NCI-H510A treated with DMSO at 0.1 percent for 48 hours (cell line): ENCODE measurements at regions not wholly inside any gene's neighbourhood (a gene's known extent, or its start where the extent isn't known, plus 50 kb on each side); places are given as distances from the start of the nearest gene placed in this dataset.

ENCODE experiments used
- DNase-seq: peaks from one replicate; lab custom pipeline; 2025; lab: John Stamatoyannopoulos, UW

DNA sequence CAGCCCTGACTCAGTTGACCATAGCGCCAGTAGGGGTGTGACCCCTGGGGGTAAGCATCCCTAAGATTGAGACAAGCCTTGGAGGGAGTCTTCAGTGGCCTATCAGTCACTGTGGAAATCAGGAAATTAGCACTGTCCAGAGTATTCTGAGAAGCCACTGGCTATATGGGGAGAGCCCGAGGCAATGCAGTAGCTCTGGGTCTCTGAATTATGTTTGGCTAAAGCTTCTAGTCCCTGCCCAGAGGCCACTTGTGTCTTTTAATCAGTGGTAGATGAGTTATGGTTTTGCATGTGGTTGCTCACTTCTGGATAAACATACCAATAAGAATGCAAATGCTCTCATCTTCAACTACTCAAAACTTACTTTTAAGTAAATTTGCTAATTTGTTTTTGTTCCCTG, 100.6 kb upstream of the TOX3 start:
- DNase-seq, result no peak

DNA sequence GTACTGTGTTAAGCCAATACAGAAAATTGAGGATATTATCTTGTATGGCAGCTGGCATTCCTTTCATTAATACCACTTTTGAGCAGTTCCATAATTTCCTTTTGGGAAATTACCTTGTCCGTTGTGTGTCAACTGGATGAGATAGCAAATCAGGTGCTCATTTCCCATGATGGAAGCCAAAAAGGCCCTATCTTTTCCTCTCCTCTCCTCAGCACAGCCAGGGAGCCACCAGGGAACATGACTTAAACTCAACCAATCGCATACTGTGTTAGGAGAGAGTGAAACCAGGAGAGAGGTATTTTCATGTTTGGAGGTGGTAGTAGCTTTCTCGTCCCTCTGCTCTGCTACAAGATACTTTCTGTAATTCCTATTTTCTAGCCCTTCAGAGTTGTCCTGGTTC, 96.1 kb upstream of the TOX3 start:
- no peak for DNase-seq

DNA sequence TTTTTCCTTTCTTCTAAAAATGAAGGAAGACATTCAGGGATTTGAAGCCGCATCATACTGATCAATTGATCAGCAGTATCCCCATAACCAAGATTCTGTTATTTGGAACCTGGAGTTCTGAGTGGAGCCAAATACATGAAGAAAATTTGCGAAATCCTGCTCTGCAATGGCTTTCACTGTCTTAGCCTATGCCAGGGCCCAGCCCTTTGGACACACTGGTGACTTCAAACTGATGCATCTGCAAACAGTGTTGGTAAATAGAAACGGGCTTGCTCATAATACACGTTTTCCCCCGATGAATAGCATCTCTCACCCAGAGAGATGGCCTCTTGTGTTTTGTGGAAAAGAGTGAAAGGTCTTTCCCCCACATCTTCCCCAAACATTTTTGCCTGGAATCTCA, 87.6 kb upstream of the TOX3 start:
- no peak for DNase-seq

DNA sequence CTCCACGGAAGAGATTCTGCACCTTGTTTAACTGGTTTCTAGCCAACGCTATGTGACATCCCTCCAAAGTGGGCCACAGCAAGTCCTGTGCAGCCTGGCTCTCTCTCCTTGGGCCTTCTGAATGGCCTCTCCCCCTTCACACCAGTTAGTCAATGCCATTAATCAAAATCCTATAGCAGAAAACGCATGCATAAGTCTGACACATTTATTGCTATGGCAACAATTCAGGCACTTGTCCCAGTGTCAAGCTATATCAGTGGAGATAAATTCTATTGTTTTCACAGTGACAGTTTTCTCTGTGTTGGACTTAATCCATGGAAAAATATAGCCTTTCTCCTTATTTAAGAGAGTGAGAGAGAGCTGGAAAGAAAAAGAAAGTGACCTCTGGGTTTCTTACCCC, 87.2 kb upstream of the TOX3 start:
- peak; percentile 54 for DNase-seq

DNA sequence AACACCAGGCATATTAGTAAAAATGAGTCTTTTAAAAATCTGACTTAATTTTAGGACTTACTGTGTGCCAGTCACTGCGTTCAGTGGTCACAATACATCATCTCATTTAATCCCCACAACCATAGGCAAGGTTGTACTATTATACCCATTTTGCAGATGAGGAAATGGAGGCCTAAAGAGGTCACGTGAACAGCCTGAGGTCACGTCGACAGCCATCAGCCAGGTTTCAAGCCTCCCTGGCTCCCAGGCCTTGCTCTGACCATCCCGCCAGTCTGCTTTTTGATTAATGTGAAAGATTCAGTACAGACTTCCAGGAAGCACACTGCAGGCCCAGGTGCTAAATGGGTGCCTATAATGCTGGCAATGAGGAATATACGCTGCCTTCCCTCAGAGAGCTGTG, 86.3 kb upstream of the TOX3 start:
- no peak for DNase-seq

DNA sequence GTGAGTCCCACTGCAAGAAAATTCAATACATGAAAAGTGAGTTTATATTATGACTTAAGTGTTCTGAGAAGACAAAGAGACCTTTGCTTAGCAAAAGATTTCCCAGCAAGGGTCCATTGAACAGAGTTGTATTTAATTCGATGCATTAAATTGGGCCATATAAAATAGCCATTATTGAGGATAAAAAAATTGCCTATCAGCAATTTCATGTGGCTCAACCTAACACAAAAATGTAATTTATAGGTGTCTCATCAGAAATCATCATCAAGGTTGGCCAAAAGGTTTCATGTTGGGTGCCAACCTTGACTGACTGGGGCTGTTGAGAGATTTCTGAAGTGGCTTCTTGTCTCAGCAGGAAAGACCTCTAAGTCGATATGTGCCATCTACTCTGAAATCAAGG, 84.8 kb upstream of the TOX3 start:
- no peak for DNase-seq

DNA sequence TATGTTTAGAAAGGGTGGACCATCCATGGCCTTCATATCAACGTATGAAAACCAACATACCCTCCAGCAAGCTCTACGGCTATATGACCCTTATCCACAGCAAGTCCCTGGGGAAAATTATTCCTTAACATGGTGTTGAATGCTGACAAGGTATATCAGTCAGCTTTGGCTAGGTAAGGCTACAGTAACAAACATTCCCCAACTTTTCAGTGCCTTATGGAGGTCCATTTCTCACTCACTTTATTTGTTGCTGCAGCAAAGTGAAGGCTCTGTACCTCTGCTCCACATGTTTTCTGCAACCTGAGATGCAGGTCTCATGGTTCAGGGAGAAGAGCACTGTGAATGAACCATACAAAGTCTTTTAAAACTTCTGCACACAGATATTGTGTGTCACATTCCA, 83.8 kb upstream of the TOX3 start:
- DNase-seq, result no peak

DNA sequence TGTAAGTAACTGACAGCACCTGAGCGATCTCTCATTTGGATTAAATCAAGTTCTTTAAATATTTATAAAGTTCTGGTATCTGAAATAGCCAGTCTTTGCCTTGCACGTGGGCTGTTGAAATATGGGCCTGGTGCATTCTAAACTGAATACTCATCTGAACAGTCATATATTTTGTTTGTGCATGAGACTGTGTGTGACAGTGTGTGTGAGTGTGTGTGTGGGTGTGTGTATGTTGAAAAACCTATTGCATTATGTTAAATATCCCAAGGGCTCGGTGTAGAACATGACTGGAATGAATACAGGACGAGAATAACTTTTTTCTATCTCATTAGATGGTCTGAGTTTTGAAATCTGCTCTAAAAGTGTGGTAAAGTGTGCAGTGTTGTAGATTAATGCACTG, 82.4 kb upstream of the TOX3 start:
- no peak for DNase-seq

DNA sequence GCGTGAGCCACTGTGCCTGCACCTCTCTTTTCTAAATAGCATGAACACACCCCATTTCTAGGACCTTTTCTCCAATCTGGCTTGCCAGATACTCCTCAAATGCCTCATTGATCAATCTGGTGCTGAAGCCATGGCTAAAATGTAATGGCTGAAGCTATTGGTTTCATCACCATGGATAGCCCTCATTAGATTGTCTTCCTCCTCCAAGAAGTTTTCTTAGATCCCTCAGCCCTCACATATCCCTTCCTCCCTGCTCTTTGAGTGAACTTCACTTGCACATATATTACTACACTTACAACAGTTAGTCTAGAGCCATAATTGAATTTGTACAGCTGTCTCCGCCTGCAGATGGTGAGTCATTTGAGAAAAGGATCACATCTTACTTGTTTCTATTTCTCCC, 77.9 kb upstream of the TOX3 start:
- no peak for DNase-seq

DNA sequence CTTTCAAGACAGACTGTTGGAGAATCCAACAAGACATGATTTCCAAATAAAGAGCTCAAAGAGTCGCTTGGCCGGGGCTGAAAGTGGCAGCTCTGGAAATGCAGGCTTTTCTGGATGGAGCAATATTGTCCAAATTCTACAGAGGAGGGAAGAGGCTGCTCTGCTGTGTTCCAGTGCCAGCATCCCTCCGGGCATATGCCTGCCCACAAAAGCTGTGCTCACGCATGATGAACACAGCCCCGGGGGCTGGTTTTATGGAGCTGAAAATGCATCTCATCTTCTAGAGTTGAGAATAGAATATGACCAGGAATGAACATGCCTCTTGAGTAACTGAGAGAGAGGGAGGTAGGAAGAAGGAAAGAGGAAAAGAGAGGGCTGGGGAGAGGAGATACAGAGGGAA, 74.7 kb upstream of the TOX3 start:
- no peak for DNase-seq

DNA sequence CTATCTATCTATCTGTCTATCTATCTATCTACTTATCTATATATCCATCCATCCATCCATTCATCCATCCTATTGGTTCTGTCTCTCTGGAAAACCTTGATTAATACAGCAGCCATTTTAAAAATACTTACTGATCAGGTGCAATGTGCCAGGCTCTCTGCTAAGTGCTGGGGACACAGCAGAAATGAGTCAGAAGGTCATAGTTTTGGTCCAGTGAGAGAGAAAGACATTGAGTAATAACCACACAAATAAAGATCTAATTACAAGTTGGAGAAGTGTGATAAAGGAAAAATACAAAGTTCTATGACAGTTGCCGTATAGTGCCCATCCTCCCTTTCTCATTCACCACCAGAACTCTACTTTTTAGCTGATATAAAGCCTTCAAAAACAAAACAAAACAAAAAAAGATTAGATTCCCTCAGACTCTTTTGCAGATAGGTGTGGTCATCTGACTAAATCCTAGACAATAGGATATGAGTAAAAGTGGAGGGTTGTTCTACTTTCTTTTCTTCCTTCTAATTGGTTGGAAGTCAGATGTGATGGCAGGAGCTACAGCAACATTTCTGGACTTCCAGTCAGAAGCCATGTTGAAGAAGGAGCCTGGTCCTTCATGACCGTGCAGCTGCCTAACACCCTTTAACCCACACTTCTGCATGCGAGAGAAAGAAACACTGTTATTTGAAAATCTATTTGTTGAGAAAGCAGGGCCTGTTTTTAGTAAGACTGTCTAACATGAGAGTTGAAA, 72.0 kb upstream of the TOX3 start:
- DNase-seq, result no peak

DNA sequence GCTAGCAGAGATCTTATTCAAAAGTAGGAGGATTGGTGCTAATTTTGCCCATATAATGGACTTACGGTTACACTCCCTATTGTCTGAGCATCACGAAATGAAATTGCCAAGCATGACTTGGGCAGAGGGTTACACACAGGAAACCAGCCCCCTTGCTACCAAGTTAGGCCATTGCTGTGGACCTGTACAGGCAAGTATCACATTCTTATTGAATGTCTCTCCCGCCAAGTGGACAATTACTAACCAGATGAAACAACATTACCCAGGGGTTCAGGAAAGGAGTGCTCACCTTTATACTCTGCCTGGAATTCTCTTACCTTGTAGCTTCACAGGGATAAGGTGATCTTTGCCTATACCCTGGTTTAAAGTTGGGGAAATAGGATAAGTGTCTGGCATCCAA, 70.6 kb upstream of the TOX3 start:
- no peak for DNase-seq

DNA sequence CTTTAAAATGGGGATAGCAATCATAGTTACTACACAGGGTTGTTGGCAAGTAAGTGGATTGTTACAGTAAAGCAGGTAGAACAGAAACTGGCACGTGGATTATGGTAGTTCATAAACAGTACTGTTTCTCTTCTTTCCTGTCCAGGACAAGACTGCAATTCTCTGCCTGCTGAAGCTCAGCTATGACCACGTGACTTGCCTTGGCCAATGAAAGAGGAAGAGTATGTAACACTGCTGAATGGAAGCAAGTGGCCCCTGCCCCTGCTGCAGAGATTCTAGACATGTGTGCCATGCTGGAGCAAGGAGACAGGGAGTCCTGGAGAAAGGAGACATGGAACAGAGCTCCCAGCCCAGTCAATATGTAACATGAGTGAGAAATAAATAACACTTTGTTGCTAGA, 66.6 kb upstream of the TOX3 start:
- DNase-seq, result no peak

DNA sequence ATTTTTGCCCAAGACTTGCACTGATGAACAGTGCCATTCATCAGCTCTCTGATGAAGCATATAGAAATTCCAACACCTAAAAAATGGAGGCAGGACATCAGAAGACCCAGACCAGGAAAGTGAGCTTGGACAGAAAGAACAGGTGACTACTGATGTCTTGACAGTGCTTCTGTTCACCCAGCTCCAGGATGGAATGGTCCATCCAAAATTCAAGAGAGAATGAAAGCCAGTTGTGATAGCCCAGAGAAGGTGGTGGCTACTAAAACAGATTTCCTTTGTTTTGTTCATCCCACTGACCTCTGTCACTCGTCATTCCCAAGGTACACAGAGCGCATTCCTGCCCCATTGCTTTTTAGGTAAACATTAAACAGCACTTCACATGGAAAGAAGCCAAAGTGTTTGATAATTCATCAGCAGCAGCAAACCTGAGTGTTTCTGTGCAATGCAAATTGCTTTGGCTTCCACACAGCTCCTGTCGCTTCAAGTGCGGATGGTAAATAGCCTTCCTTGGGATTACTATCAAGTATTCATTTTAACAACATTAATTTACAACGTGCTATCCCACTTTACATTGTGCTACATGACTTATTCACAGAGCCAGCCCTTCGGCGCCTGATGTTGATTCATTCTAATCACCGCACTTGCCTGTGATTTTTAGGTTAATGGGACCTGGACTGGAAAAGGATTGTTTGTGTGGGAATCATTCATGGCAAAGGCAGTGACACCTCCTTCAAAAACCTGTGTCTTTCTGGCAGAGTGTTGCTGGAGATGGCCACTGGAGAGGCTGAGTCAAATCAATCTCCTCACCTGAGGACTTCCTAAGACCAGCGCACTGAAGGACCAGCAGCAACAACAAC, 65.1 kb upstream of the TOX3 start:
- peak; percentile 62 for DNase-seq

DNA sequence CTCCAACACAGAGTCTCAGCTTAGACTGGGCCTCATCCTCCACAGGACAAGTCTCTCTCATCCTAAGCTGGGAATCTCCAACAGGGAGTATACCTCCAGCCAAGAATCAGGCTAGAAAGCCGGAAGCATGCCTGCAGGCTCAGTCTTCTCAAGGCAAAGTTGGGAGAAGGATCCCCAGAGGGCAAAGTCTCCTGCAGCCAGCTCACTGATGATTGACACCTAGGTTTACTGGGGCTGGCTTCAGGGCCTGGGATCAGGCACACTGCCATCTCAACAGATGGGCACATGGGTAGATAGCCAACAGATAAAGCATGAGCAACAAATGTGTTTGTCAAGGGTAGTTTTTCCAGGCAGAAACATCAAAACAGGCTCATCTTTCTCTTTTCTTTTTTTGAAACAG, 56.1 kb upstream of the TOX3 start:
- DNase-seq, result no peak

DNA sequence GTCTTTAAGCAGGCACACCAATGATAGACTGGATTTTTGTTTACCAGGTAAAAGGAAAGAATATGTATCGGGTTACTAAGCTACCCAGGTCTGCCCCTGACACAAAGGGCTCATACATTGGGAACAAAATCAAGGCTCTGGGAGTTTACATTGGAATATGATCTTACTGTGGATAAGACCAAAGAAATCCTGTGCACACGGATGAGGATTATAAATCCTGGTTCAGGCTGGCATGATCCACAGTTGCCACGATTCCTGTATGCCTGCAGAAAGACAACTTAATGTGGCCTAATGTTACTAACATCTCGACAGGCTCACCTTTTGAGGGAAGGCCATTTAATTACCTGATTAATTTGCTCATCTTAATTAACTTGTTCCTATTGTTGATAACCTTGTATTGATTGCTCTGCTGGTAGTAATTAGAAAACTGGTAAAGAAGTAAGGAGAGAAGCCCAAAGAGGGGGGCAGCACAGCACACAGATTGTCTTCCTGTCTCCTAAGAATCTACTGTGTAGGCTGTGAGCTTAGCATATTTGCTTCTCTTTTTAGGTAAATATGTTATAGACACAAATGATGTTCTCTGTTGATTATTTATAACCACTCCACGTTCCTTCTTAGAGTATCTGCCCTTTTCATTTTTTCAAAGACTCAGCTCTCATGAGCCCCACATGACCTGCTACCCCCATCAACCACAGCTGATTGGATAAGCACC, 51.0 kb upstream of the TOX3 start:
- peak; percentile 97 for DNase-seq

DNA sequence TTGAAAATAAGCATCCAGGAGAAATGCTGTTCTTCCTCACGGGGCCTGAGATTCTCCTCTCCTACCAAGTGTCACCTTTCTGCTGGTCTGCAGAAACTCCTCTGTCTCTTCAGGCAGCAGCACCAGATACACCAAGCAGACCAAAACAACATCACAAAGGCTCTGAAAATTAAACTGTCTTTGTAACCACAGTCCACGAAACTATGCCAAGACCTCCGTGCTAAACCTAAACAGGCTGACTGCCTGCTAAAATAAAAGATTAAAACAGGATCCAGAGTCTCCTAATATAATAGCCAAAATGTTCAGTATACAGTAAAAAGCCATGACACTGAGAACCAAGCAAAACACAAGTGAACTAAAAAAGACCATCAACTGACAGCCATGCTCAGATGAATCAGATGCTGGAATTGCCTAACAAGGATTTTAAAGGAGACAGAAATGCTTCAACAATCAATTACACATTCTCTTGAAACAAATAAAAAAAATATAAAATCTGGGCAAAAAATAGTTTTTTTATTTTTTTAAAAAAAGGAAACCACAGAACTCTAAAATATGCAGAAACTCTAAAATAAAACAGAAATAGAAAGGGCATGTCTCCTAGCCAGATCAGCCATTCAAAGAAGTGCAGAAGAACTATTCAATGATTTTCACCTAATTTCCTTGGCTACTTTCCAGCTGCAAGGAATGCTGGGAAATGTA, 50.3 kb upstream of the TOX3 start:
- no peak for DNase-seq
